Adrenal gland (tissue), 5 donors: ENCODE measurements at regions not wholly inside any gene's neighbourhood (a gene's known extent, or its start where the extent isn't known, plus 50 kb on each side); places are given as distances from the start of the nearest gene placed in this dataset.

Experiments used
- POLR2A ChIP-seq, 2 donors: fragments of 450-650 bp; IDR thresholded peaks; one replicate each; pipeline ENCODE4 v1.6.1; 2017; ENCODE audit warnings: antibody characterized with exemption in 2 of 2, mild to moderate bottlenecking in 2 of 2, moderate library complexity in 1 of 2
- TF ChIP-seq, protein P1 (sequence below), 6 experiments: fragments of 450-650 bp in 4 of 6; fragments of 200-600 bp in 2 of 6; sonication (generic) in 1 of 6; IDR thresholded peaks; 1 replicate in 5 of 6; 2 replicates in 1 of 6; pipeline versions ENCODE4 v1.5.1 to v1.8.0; 2016 to 2021; ENCODE audit warnings: antibody characterized with exemption in 6 of 6, mild to moderate bottlenecking in 2 of 6, moderate library complexity in 1 of 6
- donor health status: DM: no; HTN: no; CAD: no.

DNA sequence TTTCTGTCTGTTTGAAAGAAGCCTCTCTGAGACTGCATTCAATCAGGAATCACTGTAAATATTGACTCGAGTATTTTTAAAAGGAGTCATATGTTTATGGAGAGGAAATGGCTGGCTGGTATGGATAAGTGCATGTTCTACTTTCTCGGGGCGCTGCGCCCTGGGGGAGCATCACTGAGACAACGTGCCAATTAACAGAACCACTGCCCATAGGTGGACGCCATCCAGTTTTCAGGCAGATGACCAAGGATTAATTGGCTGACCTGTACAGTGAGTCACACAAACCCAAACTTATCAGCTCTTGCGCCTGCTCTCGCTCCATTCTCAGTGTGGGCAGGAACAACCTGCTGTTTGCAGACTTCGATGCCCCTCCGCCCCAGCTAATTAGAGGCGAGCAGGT, 571.2 kb downstream of the QKI start:
- TF ChIP-seq, protein P1, sequence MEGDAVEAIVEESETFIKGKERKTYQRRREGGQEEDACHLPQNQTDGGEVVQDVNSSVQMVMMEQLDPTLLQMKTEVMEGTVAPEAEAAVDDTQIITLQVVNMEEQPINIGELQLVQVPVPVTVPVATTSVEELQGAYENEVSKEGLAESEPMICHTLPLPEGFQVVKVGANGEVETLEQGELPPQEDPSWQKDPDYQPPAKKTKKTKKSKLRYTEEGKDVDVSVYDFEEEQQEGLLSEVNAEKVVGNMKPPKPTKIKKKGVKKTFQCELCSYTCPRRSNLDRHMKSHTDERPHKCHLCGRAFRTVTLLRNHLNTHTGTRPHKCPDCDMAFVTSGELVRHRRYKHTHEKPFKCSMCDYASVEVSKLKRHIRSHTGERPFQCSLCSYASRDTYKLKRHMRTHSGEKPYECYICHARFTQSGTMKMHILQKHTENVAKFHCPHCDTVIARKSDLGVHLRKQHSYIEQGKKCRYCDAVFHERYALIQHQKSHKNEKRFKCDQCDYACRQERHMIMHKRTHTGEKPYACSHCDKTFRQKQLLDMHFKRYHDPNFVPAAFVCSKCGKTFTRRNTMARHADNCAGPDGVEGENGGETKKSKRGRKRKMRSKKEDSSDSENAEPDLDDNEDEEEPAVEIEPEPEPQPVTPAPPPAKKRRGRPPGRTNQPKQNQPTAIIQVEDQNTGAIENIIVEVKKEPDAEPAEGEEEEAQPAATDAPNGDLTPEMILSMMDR (IDR thresholded peaks at IDR 0.05): no peak
- TF ChIP-seq POLR2A (IDR thresholded peaks at IDR 0.05): no peak
